ENCODE measurements at regions not wholly inside any gene's neighbourhood (a gene's known extent, or its start where the extent isn't known, plus 50 kb on each side); places are given as distances from the start of the nearest gene placed in this dataset.

- TF ChIP-seq CTCF (tag by site-specific recombination; IDR thresholded peaks at IDR 0.05) (no peak), ZNF561 (tag by site-specific recombination; IDR thresholded peaks at IDR 0.05; ENCODE audit: borderline replicate concordance) (no peak), OVOL3 (tag by site-specific recombination; IDR thresholded peaks at IDR 0.05) (no peak), ZNF558 (tag by site-specific recombination; IDR thresholded peaks at IDR 0.05) (no peak)
- TF ChIP-seq, protein P1, sequence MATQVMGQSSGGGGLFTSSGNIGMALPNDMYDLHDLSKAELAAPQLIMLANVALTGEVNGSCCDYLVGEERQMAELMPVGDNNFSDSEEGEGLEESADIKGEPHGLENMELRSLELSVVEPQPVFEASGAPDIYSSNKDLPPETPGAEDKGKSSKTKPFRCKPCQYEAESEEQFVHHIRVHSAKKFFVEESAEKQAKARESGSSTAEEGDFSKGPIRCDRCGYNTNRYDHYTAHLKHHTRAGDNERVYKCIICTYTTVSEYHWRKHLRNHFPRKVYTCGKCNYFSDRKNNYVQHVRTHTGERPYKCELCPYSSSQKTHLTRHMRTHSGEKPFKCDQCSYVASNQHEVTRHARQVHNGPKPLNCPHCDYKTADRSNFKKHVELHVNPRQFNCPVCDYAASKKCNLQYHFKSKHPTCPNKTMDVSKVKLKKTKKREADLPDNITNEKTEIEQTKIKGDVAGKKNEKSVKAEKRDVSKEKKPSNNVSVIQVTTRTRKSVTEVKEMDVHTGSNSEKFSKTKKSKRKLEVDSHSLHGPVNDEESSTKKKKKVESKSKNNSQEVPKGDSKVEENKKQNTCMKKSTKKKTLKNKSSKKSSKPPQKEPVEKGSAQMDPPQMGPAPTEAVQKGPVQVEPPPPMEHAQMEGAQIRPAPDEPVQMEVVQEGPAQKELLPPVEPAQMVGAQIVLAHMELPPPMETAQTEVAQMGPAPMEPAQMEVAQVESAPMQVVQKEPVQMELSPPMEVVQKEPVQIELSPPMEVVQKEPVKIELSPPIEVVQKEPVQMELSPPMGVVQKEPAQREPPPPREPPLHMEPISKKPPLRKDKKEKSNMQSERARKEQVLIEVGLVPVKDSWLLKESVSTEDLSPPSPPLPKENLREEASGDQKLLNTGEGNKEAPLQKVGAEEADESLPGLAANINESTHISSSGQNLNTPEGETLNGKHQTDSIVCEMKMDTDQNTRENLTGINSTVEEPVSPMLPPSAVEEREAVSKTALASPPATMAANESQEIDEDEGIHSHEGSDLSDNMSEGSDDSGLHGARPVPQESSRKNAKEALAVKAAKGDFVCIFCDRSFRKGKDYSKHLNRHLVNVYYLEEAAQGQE (tag by site-specific recombination; IDR thresholded peaks at IDR 0.05) = no peak
Measured at GRCh38 chr3:194985031-194985578, 285.9 kb downstream of the XXYLT1 start.
